HG03064 (cell line): ENCODE measurements at regions not wholly inside any gene's neighbourhood (a gene's known extent, or its start where the extent isn't known, plus 50 kb on each side); places are given as distances from the start of the nearest gene placed in this dataset.
A peak's percentile ranks its signal among the peaks of the same experiment; 100 is the strongest.

ENCODE experiments used
- ATAC-seq: cut with Tn5 transposase; IDR thresholded peaks from one replicate; pipeline ENCODE4 v1.9.1; 2021; ENCODE audit warnings: low read depth; ENCODE audit not compliant: unreplicated experiment

GRCh38 chr13:48181482-48182145, 51.4 kb upstream of the ITM2B start:
- no peak for ATAC-seq

GRCh38 chr13:48178126-48178525, 54.9 kb upstream of the ITM2B start:
- ATAC-seq = no peak

- ATAC-seq = no peak
Measured at GRCh38 chr13:48176781-48177180, 56.2 kb upstream of the ITM2B start.

- no peak for ATAC-seq
Measured at GRCh38 chr13:48175185-48175584, 57.8 kb upstream of the ITM2B start.

- no peak for ATAC-seq
Measured at GRCh38 chr13:48167866-48168265, 65.1 kb upstream of the ITM2B start.

GRCh38 chr13:48165727-48166126, 67.3 kb upstream of the ITM2B start:
- no peak for ATAC-seq

- no peak for ATAC-seq
Measured at GRCh38 chr13:48165063-48165462, 67.9 kb upstream of the ITM2B start.

GRCh38 chr13:48163061-48163460, 68.2 kb upstream of the MED4 start:
- ATAC-seq = no peak

- no peak for ATAC-seq
Measured at GRCh38 chr13:48162217-48162616, 67.3 kb upstream of the MED4 start.

GRCh38 chr13:48161530-48162179, 66.8 kb upstream of the MED4 start:
- no peak for ATAC-seq

- ATAC-seq = no peak
Measured at GRCh38 chr13:48160606-48161278, 65.8 kb upstream of the MED4 start.

- no peak for ATAC-seq
Measured at GRCh38 chr13:48159826-48160225, 64.9 kb upstream of the MED4 start.

- ATAC-seq = no peak
Measured at GRCh38 chr13:48159401-48159800, 64.5 kb upstream of the MED4 start.

GRCh38 chr13:48158915-48159314, 64.0 kb upstream of the MED4 start:
- ATAC-seq = no peak

GRCh38 chr13:48158290-48158689, 63.4 kb upstream of the MED4 start:
- peak; percentile 51 for ATAC-seq

- ATAC-seq = no peak
Measured at GRCh38 chr13:48156466-48156865, 61.6 kb upstream of the MED4 start.

GRCh38 chr13:48155848-48156247, 60.9 kb upstream of the MED4 start:
- no peak for ATAC-seq

GRCh38 chr13:48154671-48155070, 59.8 kb upstream of the MED4 start:
- no peak for ATAC-seq

- no peak for ATAC-seq
Measured at GRCh38 chr13:48153186-48153585, 58.3 kb upstream of the MED4 start.

- no peak for ATAC-seq
Measured at GRCh38 chr13:48151363-48152161, 56.7 kb upstream of the MED4 start.

GRCh38 chr13:48148454-48148853, 53.5 kb upstream of the MED4 start:
- no peak for ATAC-seq
